ENCODE measurements at regions not wholly inside any gene's neighbourhood (a gene's known extent, or its start where the extent isn't known, plus 50 kb on each side); places are given as distances from the start of the nearest gene placed in this dataset.
"Not testable (repeated sequence)": the region's sequence is repeated elsewhere in the genome, so short reads cannot be mapped to it uniquely, and the experiment has no call there.

DNA sequence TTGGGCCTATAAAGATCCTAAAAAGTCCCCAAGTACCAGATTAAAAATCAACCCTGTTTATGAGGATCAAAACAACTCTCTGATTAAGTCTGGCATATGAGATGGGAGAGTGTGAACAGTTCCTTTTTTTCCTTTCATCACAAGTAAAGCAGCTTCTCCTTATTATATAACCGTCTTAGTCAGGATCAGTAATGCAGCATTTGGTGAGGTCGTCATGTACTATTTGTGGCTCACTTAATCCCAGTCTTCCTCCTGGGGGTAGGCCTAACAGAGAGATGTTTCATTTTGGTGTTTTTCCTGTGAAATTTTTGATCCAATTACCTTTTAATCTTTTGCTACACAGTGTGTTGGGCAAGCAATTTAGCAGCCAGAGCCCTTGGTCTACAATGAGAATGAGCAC is 333.1 kb upstream of the KCNMB2 start:
- no peak for FAIRE-seq

GRCh38 chr3:178203650-178204049 is 332.6 kb upstream of the KCNMB2 start:
- no peak for FAIRE-seq

GRCh38 chr3:178205740-178206139 is 330.5 kb upstream of the KCNMB2 start:
- no peak for FAIRE-seq

GRCh38 chr3:178206521-178206920 is 329.7 kb upstream of the KCNMB2 start:
- FAIRE-seq = no peak

- not testable (repeated sequence) for FAIRE-seq
Measured at GRCh38 chr3:178207161-178207560, 329.1 kb upstream of the KCNMB2 start.

GRCh38 chr3:178207627-178208026 is 328.6 kb upstream of the KCNMB2 start:
- not testable (repeated sequence) for FAIRE-seq

- FAIRE-seq = not testable (repeated sequence)
Measured at GRCh38 chr3:178209116-178209515, 327.1 kb upstream of the KCNMB2 start.

GRCh38 chr3:178209618-178210017 is 326.6 kb upstream of the KCNMB2 start:
- FAIRE-seq = not testable (repeated sequence)

DNA sequence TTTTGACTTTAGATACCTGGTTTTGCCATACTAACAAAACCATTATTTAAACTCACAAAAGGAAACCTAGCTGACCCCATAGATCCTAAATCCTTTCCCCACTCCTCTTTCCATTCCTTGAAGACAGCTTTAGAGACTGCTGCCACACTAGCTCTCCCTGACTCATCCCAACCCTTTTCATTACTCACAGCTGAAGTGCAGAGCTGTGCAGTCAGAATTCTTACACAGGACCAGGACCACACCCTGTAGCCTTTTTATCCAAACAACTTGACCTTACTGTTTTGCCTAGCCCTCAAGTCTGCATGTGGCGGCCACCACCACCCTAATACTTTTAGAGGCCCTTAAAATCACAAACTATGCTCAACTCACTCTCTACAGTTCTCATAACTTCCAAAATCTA is 325.1 kb upstream of the KCNMB2 start:
- not testable (repeated sequence) for FAIRE-seq

GRCh38 chr3:178217479-178217878 is 318.8 kb upstream of the KCNMB2 start:
- FAIRE-seq = no peak

GRCh38 chr3:178218231-178218630 is 318.0 kb upstream of the KCNMB2 start:
- no peak for FAIRE-seq

DNA sequence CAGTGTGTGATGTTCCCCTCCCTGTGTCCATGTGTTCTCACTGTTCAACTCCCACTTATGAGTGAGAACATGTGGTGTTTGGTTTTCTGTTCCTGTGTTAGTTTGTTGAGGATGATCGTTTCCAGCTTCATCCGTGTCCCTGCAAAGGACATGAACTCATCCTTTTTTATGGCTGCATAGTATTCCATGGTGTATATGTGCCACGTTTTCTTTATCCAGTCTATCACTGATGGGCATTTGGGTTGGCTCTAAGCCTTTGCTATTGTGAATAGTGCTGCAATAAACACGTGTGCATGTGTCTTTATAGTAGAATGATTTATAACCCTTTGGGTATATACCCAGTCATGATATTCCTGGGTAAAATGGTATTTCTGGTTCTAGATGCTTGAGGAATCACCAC is 316.6 kb upstream of the KCNMB2 start:
- FAIRE-seq = not testable (repeated sequence)

DNA sequence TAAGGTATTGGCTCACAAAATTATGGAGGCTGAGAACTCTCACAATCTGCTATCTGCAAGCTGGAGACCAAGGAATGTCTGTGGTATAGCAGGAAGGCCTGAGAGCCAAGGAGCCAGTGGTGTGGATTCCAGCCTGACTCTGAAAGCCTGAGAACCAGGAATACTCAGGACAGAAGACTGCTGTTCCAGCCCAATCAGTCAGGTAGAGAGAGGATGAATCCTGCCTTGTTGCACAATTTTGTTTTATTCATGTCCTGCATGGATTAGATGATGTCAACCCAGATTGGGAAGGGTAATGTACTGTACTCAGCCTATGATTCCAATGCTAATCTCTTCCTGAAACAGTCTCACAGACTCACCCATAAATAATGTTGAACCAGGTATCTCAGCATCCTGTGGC is 312.4 kb upstream of the KCNMB2 start:
- FAIRE-seq = no peak

- no peak for FAIRE-seq
Measured at GRCh38 chr3:178226094-178226493, 310.1 kb upstream of the KCNMB2 start.

DNA sequence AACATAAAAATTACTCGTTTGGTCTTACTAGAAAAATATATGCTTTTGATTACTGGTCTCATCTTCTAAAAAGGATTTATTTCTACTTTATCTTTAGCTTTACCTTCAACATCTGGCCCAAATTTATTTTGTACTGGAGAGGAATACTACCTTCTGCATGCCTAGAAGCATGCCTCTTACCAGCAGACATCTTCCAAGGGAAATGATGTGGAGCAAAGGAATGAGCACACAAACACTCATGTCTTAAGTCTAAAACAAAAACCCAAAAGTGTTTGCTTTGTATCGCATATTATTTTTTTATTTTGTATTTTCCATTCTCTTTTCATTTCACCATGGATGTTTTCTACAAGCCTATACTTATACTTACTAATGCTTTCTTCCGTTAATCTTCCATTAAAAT is 304.6 kb upstream of the KCNMB2 start:
- no peak for FAIRE-seq

- no peak for FAIRE-seq
Measured at GRCh38 chr3:178233371-178234071, 302.7 kb upstream of the KCNMB2 start.

DNA sequence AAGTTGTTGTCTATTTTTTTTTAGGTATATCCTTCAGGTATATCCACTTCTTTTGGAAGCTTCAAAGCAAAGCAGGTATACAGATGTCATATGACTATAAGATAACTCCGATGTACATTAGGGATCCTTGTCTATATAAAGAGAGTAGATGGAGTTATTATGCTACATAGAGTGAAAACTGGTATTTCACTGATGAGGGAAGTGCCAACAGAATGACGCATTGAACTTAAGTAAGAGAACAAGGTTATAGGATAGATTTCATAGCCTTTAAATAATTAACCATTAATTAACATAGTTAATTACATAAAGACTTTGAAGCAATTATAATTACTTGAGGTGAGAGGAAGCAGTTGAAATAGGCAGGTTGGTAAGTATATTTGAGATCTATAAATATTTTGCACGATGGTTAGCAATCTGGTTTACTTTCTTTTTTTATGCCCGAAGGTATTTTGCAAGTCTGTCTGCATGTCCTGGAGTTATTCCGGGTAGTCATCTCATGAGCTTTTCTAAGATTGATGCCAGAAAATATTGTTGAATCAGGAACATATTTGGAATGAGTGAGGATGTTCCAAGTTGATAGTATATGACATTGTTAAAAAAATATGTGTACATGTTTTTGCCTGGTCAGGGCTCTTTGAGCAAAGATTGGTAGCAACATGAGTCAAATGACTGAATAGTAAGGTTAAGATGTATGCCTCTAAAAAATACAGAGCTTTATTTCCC is 299.5 kb upstream of the KCNMB2 start:
- FAIRE-seq = no peak

DNA sequence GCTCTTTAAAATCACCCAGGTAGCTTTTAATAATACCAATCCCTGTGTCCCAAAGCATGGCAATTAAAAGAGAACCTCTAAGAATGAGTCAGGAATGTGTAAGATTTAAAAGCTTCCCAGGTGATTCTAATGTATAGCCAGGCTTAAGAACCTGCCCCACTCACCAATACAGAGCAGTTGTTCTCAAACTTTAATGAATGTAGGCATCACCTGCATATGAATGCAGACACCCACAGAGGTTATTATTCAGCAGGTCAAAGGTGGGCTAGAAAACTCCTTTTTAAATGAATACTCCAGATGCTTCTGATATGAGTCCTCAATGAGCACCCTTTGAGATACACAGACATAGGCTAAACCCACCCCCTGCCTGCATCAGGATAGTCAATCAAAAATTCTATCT is 298.1 kb upstream of the KCNMB2 start:
- FAIRE-seq = no peak

- no peak for FAIRE-seq
Measured at GRCh38 chr3:178244733-178245709, 291.2 kb upstream of the KCNMB2 start.

GRCh38 chr3:178246004-178246403 is 290.2 kb upstream of the KCNMB2 start:
- FAIRE-seq = no peak

GRCh38 chr3:178255315-178255714 is 280.9 kb upstream of the KCNMB2 start:
- no peak for FAIRE-seq

DNA sequence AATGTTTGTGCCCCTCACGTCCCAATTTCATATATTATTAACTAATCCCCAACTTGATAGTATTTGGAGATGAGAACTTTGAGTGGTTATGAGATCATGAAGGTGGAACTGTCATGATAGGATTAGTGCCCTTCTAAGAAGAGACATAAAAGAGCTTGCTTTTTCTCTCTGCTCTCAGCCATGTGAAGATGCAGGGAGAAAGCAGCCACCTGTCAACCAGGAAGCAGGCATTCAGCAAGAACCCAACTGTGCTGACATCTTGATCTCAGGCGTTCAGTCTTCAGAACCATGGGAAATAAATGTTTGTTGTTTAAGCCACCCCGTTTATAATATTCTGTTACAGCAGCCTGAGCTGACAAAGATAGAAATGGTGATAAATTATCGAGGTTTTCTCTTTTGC is 278.7 kb upstream of the KCNMB2 start:
- no peak for FAIRE-seq

- FAIRE-seq = no peak
Measured at GRCh38 chr3:178258121-178258520, 278.1 kb upstream of the KCNMB2 start.
